PC-9 (cell line): ENCODE measurements at regions not wholly inside any gene's neighbourhood (a gene's known extent, or its start where the extent isn't known, plus 50 kb on each side); places are given as distances from the start of the nearest gene placed in this dataset.

Source experiments
- BruUV-seq: library from RNA; stranded (reverse); fragments of 400-500 nt; replicated peaks from 2 replicates; lab custom pipeline; 2021; lab: Mats Ljungman, UMichigan
- CTCF ChIA-PET: fragments of 300-600 bp; sonication (Branson Sonifier 250); formaldehyde crosslinking; loops from one replicate; lab custom pipeline; 2022; ENCODE audit warnings: antibody characterized with exemption; lab: Charles Lee
- POLR2A ChIA-PET: fragments of 300-600 bp; sonication (Branson Sonifier 250); formaldehyde crosslinking; loops from one replicate; lab custom pipeline; 2022; ENCODE audit warnings: antibody characterized with exemption; ENCODE audit not compliant: unreplicated experiment; lab: Charles Lee
- DNase-seq, 2 experiments: peaks; one replicate each; pipeline versions ENCODE4 v3.0.0 to v3.0.0-alpha.2; 2015 to 2022; ENCODE audit warnings: mixed read lengths in 1 of 2
- H2AFZ ChIP-seq: fragments of 200-600 bp; sonication (generic); 2 replicates; pipeline ENCODE4 v1.8.1; 2017; ENCODE audit warnings: antibody characterized with exemption
- H3F3A ChIP-seq: fragments of 200-600 bp; sonication (generic); 2 replicates; pipeline ENCODE4 v1.8.1; 2017; ENCODE audit warnings: antibody characterized with exemption, mild to moderate bottlenecking, low read depth; ENCODE audit not compliant: insufficient read depth
- H3K27ac ChIP-seq: fragments of 200-600 bp; sonication (generic); 2 replicates; pipeline ENCODE4 v1.6.1; 2016; ENCODE audit warnings: mixed run types
- H3K27me3 ChIP-seq: fragments of 200-600 bp; sonication (generic); 2 replicates; pipeline ENCODE4 v1.6.1; 2016; ENCODE audit warnings: low read depth, mixed run types; ENCODE audit not compliant: insufficient read depth
- H3K36me3 ChIP-seq: fragments of 200-600 bp; sonication (generic); 2 replicates; pipeline ENCODE4 v1.6.1; 2016; ENCODE audit warnings: low read depth, mixed run types
- H3K4me1 ChIP-seq: fragments of 200-600 bp; sonication (generic); replicated peaks from 2 replicates; pipeline ENCODE4 v1.6.1; 2016; ENCODE audit warnings: mixed run types; ENCODE audit not compliant: insufficient read depth
- H3K4me2 ChIP-seq: fragments of 200-600 bp; sonication (generic); 2 replicates; pipeline ENCODE4 v1.6.1; 2017; ENCODE audit warnings: mixed run types
- H3K4me3 ChIP-seq: fragments of 200-600 bp; sonication (generic); 2 replicates; pipeline ENCODE4 v1.6.1; 2016; ENCODE audit warnings: mixed run types
- H3K79me2 ChIP-seq: fragments of 200-600 bp; sonication (generic); 2 replicates; pipeline ENCODE4 v1.6.1; 2017; ENCODE audit warnings: low read depth, mixed run types
- H3K9me2 ChIP-seq: fragments of 200-600 bp; sonication (generic); 2 replicates; pipeline ENCODE4 v1.8.1; 2017; ENCODE audit warnings: mild to moderate bottlenecking; ENCODE audit not compliant: insufficient read depth
- H3K9me3 ChIP-seq: fragments of 200-600 bp; sonication (generic); 2 replicates; pipeline ENCODE4 v1.8.1; 2016; ENCODE audit warnings: low read depth; ENCODE audit not compliant: insufficient read depth
- H4K20me1 ChIP-seq: fragments of 200-600 bp; sonication (generic); 2 replicates; pipeline ENCODE4 v1.8.1; 2017; ENCODE audit not compliant: insufficient read depth
- CTCF ChIP-seq: fragments of 200-600 bp; sonication (generic); conservative IDR thresholded peaks from 2 replicates; pipeline ENCODE4 v1.6.1; 2017; ENCODE audit warnings: mixed run types, antibody characterized with exemption, mild to moderate bottlenecking, moderate library complexity
- EZH2 ChIP-seq: fragments of 200-600 bp; sonication (generic); IDR thresholded peaks from 2 replicates; pipeline ENCODE4 v1.8.0; 2017; ENCODE audit warnings: antibody characterized with exemption, low read depth
- intact Hi-C: fragments of 100-400 bp; cut with micrococcal nuclease; formaldehyde crosslinking; loops from one replicate; pipeline ENCODE4 v1.10.0; 2022; ENCODE audit not compliant: unreplicated experiment

GRCh38 chr14:31942166-31942841 lies 134.8 kb upstream of the ARHGAP5 start:
- H2AFZ ChIP-seq: no peak overlapping the region
- no peaks in the 10 kb centered on the region for H3K27me3 ChIP-seq
- no peaks in the 10 kb centered on the region for H3K9me2 ChIP-seq
- H3K9me3 ChIP-seq: no peaks in the 10 kb centered on the region
- ChIA-PET POLR2A (no interaction called here), CTCF (no interaction called here)
- no peak overlapping the region for H3K4me3 ChIP-seq
- DNase-seq: no peak
- H3K27ac ChIP-seq: no peak overlapping the region
- peaks cover 6% of the 10 kb centered on the region for H3F3A ChIP-seq
- intact Hi-C loops: no loop called here
- H4K20me1 ChIP-seq: no peaks in the 10 kb centered on the region
- H3K4me2 ChIP-seq: no peak overlapping the region
- no peaks in the 10 kb centered on the region for H3K36me3 ChIP-seq
- TF ChIP-seq EZH2 (no peak), CTCF (no peak)
- no peaks in the 10 kb centered on the region for H3K79me2 ChIP-seq
- peaks cover 21% of the 10 kb centered on the region for H3K4me1 ChIP-seq
- no TSS peak for BruUV-seq

- no peak overlapping the region for H2AFZ ChIP-seq
- TF ChIP-seq CTCF: no peak
- no peak for TF ChIP-seq EZH2
- H3K27ac ChIP-seq: no peak overlapping the region
- CTCF ChIA-PET: no interaction called here
- peaks cover 12% of the 10 kb centered on the region for H3K4me1 ChIP-seq
- DNase-seq: no peak
- no peaks in the 10 kb centered on the region for H3K79me2 ChIP-seq
- intact Hi-C loops: no loop called here
- no TSS peak for BruUV-seq
- no peaks in the 10 kb centered on the region for H4K20me1 ChIP-seq
- H3F3A ChIP-seq: no peaks in the 10 kb centered on the region
- H3K27me3 ChIP-seq: no peaks in the 10 kb centered on the region
- H3K36me3 ChIP-seq: no peaks in the 10 kb centered on the region
- H3K9me3 ChIP-seq: no peaks in the 10 kb centered on the region
- H3K9me2 ChIP-seq: no peaks in the 10 kb centered on the region
- no peak overlapping the region for H3K4me3 ChIP-seq
- no peak overlapping the region for H3K4me2 ChIP-seq
- POLR2A ChIA-PET: no interaction called here
These were observed 133.8 kb upstream of the ARHGAP5 start for GRCh38 chr14:31943217-31943799.

- no TSS peak for BruUV-seq
- DNase-seq: no peak
- ChIA-PET POLR2A (no interaction called here), CTCF (no interaction called here)
- Histone ChIP-seq H3K9me2 (no peaks in the 10 kb centered on the region), H3K36me3 (no peaks in the 10 kb centered on the region), H2AFZ (no peak overlapping the region), H3F3A (peaks cover under 1% of the 10 kb centered on the region), H3K4me1 (peaks cover 10% of the 10 kb centered on the region), H3K9me3 (no peaks in the 10 kb centered on the region), H3K27me3 (no peaks in the 10 kb centered on the region), H3K79me2 (no peaks in the 10 kb centered on the region), H3K4me2 (no peak overlapping the region), H3K4me3 (no peak overlapping the region), H4K20me1 (no peaks in the 10 kb centered on the region), H3K27ac (no peak overlapping the region)
- TF ChIP-seq EZH2 (no peak), CTCF (no peak)
- intact Hi-C loops: no loop called here
These were observed 133.2 kb upstream of the ARHGAP5 start for GRCh38 chr14:31943861-31944255.
